HCT116 (cell line): ENCODE measurements at regions not wholly inside any gene's neighbourhood (a gene's known extent, or its start where the extent isn't known, plus 50 kb on each side); places are given as distances from the start of the nearest gene placed in this dataset.
"Not testable (repeated sequence)": the region's sequence is repeated elsewhere in the genome, so short reads cannot be mapped to it uniquely, and the experiment has no call there.

ENCODE experiments used
- ATAC-seq: fragments of 200-7000 bp; cut with Tn5 transposase; 2 replicates; pipeline ENCODE4 v1.9.1; 2020; ENCODE audit warnings: mild to moderate bottlenecking, moderate library complexity
- BruUV-seq: library from RNA; stranded (reverse); fragments of 400-500 nt; replicated peaks from 2 replicates; lab custom pipeline; 2021; lab: Mats Ljungman, UMichigan
- CTCF ChIA-PET: fragments of 300-600 bp; sonication (Branson Sonifier 250); formaldehyde crosslinking; loops from one replicate; lab custom pipeline; 2021; ENCODE audit warnings: antibody characterized with exemption; lab: Charles Lee
- POLR2A ChIA-PET: fragments of 300-600, 350-600 bp; sonication (Branson Sonifier 250); formaldehyde crosslinking; loops from one replicate; lab custom pipeline; 2021; ENCODE audit warnings: antibody characterized with exemption; lab: Charles Lee
- RAD21 ChIA-PET, 2 experiments: fragments of 300-600 bp; sonication (Branson Sonifier 250); formaldehyde crosslinking; loops; one replicate each; lab custom pipeline; 2023; ENCODE audit warnings: low total read pairs in 2 of 2; ENCODE audit not compliant: uncharacterized antibody in 2 of 2, unreplicated experiment in 2 of 2, low non-redundant PET in 1 of 2; lab: Charles Lee
- DNase-seq: peaks from one replicate; pipeline ENCODE4 v3.0.0-alpha.2; 2010; ENCODE audit warnings: low read depth, low spot score
- H2AFZ ChIP-seq: fragments of 200-600 bp; shearing (Covaris generic), sonication (generic); 2 replicates; pipeline ENCODE4 v1.6.1; 2017; ENCODE audit warnings: low read depth, mixed run types, mixed read lengths, antibody characterized with exemption, low read length; ENCODE audit not compliant: poor library complexity, severe bottlenecking
- H3K27ac ChIP-seq: 2 replicates; pipeline ENCODE4 v1.5.1; 2012; ENCODE audit warnings: low read depth, low read length
- H3K27me3 ChIP-seq: fragments of 200-600 bp; sonication (generic); 2 replicates; pipeline ENCODE4 v1.6.1; 2016; ENCODE audit warnings: mixed run types, low read length, mixed read lengths; ENCODE audit not compliant: insufficient read depth
- H3K36me3 ChIP-seq, 2 experiments: fragments of 200-500 bp in 1 of 2; fragments of 200-600 bp in 1 of 2; sonication (Bioruptor generic) in 1 of 2; sonication (generic) in 1 of 2; 2 replicates each; pipeline versions ENCODE4 v1.5.1 to v1.6.1; 2014 to 2016; ENCODE audit warnings: low read length in 2 of 2, inconsistent platforms in 1 of 2, mixed read lengths in 1 of 2, mixed run types in 1 of 2; ENCODE audit not compliant: insufficient read depth in 2 of 2, control insufficient read depth in 1 of 2
- H3K4me1 ChIP-seq, 2 experiments: fragments of 200-600 bp in 1 of 2; sonication (generic) in 1 of 2; 2 replicates each; pipeline versions ENCODE4 v1.5.1 to v1.6.1; 2012 to 2017; ENCODE audit warnings: low read length in 2 of 2, inconsistent platforms in 1 of 2, mild to moderate bottlenecking in 1 of 2, mixed read lengths in 1 of 2, mixed run types in 1 of 2, moderate library complexity in 1 of 2; ENCODE audit not compliant: insufficient read depth in 2 of 2, control insufficient read depth in 1 of 2
- H3K4me2 ChIP-seq: fragments of 200-600 bp; sonication (generic); 2 replicates; pipeline ENCODE4 v1.6.1; 2017; ENCODE audit warnings: mixed run types, low read length, mixed read lengths
- H3K4me3 ChIP-seq, 2 experiments: fragments of 200-600 bp in 1 of 2; sonication (generic) in 1 of 2; replicated peaks in 1 of 2; 2 replicates each; pipeline ENCODE4 v1.5.1; 2011 to 2016; ENCODE audit warnings: low read length in 2 of 2, control low read depth in 1 of 2, low read depth in 1 of 2, mild to moderate bottlenecking in 1 of 2, mixed read lengths in 1 of 2, mixed run types in 1 of 2
- H3K79me2 ChIP-seq: fragments of 200-600 bp; sonication (generic); 2 replicates; pipeline ENCODE4 v1.6.1; 2017; ENCODE audit warnings: mild to moderate bottlenecking, mixed run types, low read length, moderate library complexity, mixed read lengths; ENCODE audit not compliant: insufficient read depth
- H3K9ac ChIP-seq: fragments of 200-600 bp; sonication (generic); 2 replicates; pipeline ENCODE4 v1.6.1; 2016; ENCODE audit warnings: low read length, mixed read lengths
- H3K9me2 ChIP-seq: fragments of 200-600 bp; sonication (generic), shearing (Covaris generic); 2 replicates; pipeline ENCODE4 v1.6.1; 2017; ENCODE audit warnings: mixed run types, mild to moderate bottlenecking, moderate library complexity; ENCODE audit not compliant: insufficient read depth
- H3K9me3 ChIP-seq, 2 experiments: fragments of 200-500 bp in 1 of 2; fragments of 200-600 bp in 1 of 2; sonication (Bioruptor generic) in 1 of 2; sonication (generic) in 1 of 2; 2 replicates each; pipeline ENCODE4 v1.6.1; 2014 to 2017; ENCODE audit warnings: low read length in 2 of 2, mixed read lengths in 2 of 2, inconsistent platforms in 1 of 2, low read depth in 1 of 2, mild to moderate bottlenecking in 1 of 2, mixed run types in 1 of 2, moderate library complexity in 1 of 2; ENCODE audit not compliant: control insufficient read depth in 1 of 2, insufficient read depth in 1 of 2
- H4K20me1 ChIP-seq: fragments of 200-600 bp; sonication (generic), shearing (Covaris generic); 2 replicates; pipeline ENCODE4 v1.6.1; 2017; ENCODE audit warnings: mixed run types, mild to moderate bottlenecking, moderate library complexity; ENCODE audit not compliant: insufficient read depth
- ATF3 ChIP-seq: IDR thresholded peaks from 2 replicates; pipeline ENCODE4 v1.6.1; 2012
- CBX3 ChIP-seq: IDR thresholded peaks from 2 replicates; pipeline ENCODE4 v1.6.1; 2012; ENCODE audit warnings: low read depth
- CEBPB ChIP-seq: IDR thresholded peaks from 2 replicates; pipeline ENCODE4 v1.6.1; 2012; ENCODE audit warnings: low read depth
- CTCF ChIP-seq, 3 experiments: fragments of 200-600 bp in 1 of 3; sonication (generic) in 1 of 3; IDR thresholded peaks in 2 of 3; conservative IDR thresholded peaks in 1 of 3; 2 replicates each; pipeline ENCODE4 v1.5.1; 2012 to 2017; ENCODE audit warnings: low read depth in 2 of 3, low read length in 2 of 3, antibody characterized with exemption in 1 of 3, borderline replicate concordance in 1 of 3, control low read depth in 1 of 3, mild to moderate bottlenecking in 1 of 3, mixed read lengths in 1 of 3, mixed run types in 1 of 3, moderate library complexity in 1 of 3; ENCODE audit not compliant: insufficient read depth in 1 of 3
- EGR1 ChIP-seq: IDR thresholded peaks from 2 replicates; pipeline ENCODE4 v1.6.1; 2012; ENCODE audit warnings: low read depth
- EZH2 ChIP-seq: fragments of 200-600 bp; sonication (generic); IDR thresholded peaks from 2 replicates; pipeline ENCODE4 v1.6.1; 2017; ENCODE audit warnings: antibody characterized with exemption, mixed run types
- EZH2phosphoT487 ChIP-seq: fragments of 200-600 bp; IDR thresholded peaks from 2 replicates; pipeline ENCODE4 v1.6.1; 2018; ENCODE audit warnings: antibody characterized with exemption, borderline replicate concordance
- JUND ChIP-seq: IDR thresholded peaks from 2 replicates; pipeline ENCODE4 v1.6.1; 2012
- POLR2AphosphoS5 ChIP-seq: IDR thresholded peaks from 2 replicates; pipeline ENCODE4 v1.6.1; 2011; ENCODE audit warnings: mild to moderate bottlenecking, low read depth, low read length, moderate library complexity
- RAD21 ChIP-seq: IDR thresholded peaks from 2 replicates; pipeline ENCODE4 v1.6.1; 2012; ENCODE audit warnings: low read depth, mild to moderate bottlenecking
- SIN3A ChIP-seq: IDR thresholded peaks from 2 replicates; pipeline ENCODE4 v1.6.1; 2012; ENCODE audit warnings: low read depth
- SP1 ChIP-seq: IDR thresholded peaks from 2 replicates; pipeline ENCODE4 v1.6.1; 2012; ENCODE audit warnings: low read depth
- SRF ChIP-seq: IDR thresholded peaks from 2 replicates; pipeline ENCODE4 v1.6.1; 2012; ENCODE audit warnings: low read depth
- TCF7L2 ChIP-seq: IDR thresholded peaks from 2 replicates; pipeline ENCODE4 v1.7.0; 2011; ENCODE audit warnings: borderline replicate concordance, inconsistent platforms; ENCODE audit not compliant: insufficient read depth, insufficient read length; ENCODE audit errors: extremely low read depth
- YY1 ChIP-seq: IDR thresholded peaks from 2 replicates; pipeline ENCODE4 v1.6.1; 2011; ENCODE audit warnings: low read length, low read depth, moderate library complexity, mild to moderate bottlenecking; ENCODE audit not compliant: insufficient replicate concordance; ENCODE audit errors: extremely low read depth
- ZBTB33 ChIP-seq: IDR thresholded peaks from 2 replicates; pipeline ENCODE4 v1.6.1; 2011; ENCODE audit warnings: mild to moderate bottlenecking, low read length, moderate library complexity; ENCODE audit not compliant: insufficient replicate concordance; ENCODE audit errors: extremely low read depth
- ZFX ChIP-seq: fragments of 450-650 bp; IDR thresholded peaks from 2 replicates; pipeline ENCODE4 v1.6.1; 2017
- intact Hi-C: fragments of 100-400 bp; cut with micrococcal nuclease; formaldehyde crosslinking; loops from 2 replicates; pipeline ENCODE4 v1.10.0; 2022

- RAD21 ChIA-PET, H3K4me1 ChIP-seq, H3K4me3 ChIP-seq, H3K36me3 ChIP-seq, intact Hi-C loops, BruUV-seq, H3K9me2 ChIP-seq, H3K79me2 ChIP-seq, H3K27me3 ChIP-seq, H2AFZ ChIP-seq, POLR2A ChIA-PET, DNase-seq, H3K4me2 ChIP-seq, H4K20me1 ChIP-seq, CTCF ChIA-PET, H3K9ac ChIP-seq, ATAC-seq, H3K9me3 ChIP-seq, H3K27ac ChIP-seq: not testable (repeated sequence)
Observed at GRCh38 chr4:115975421-115976001, 862.1 kb upstream of the NDST4 start.

GRCh38 chr4:115973768-115974167 is 860.3 kb upstream of the NDST4 start:
- no peak for ATAC-seq
- no peak overlapping the region for H3K9ac ChIP-seq

More at GRCh38 chr4:115973768-115974167, 860.3 kb upstream of the NDST4 start:
- no peak overlapping the region for H3K4me3 ChIP-seq
- H2AFZ ChIP-seq, result no peak overlapping the region
- H3K36me3 ChIP-seq, result no peaks in the 10 kb centered on the region
- H3K79me2 ChIP-seq, result no peaks in the 10 kb centered on the region
- no peaks in the 10 kb centered on the region for H3K27me3 ChIP-seq
- intact Hi-C loops, result no loop called here
- H3K4me2 ChIP-seq, result no peak overlapping the region
- ChIA-PET RAD21 (no interaction called here), CTCF (no interaction called here)
- no TSS peak for BruUV-seq
- no peak for DNase-seq
- no peaks in the 10 kb centered on the region for H4K20me1 ChIP-seq
- no peaks in the 10 kb centered on the region for H3K4me1 ChIP-seq
- H3K27ac ChIP-seq, result no peak overlapping the region
- H3K9me2 ChIP-seq, result no peaks in the 10 kb centered on the region
- no peaks in the 10 kb centered on the region for H3K9me3 ChIP-seq
- no peak for TF ChIP-seq ZBTB33
- TF ChIP-seq SP1, result no peak
- TF ChIP-seq ATF3, result no peak
- no peak for TF ChIP-seq EZH2phosphoT487
- no peak for TF ChIP-seq TCF7L2
- no peak for TF ChIP-seq EGR1
- TF ChIP-seq CBX3, result no peak
- TF ChIP-seq RAD21, result no peak
- no peak for TF ChIP-seq POLR2AphosphoS5
- no peak for TF ChIP-seq YY1
- TF ChIP-seq SIN3A, result no peak
- no peak for TF ChIP-seq CTCF (IDR thresholded peaks at IDR 0.05 in 2 of 3, conservative IDR thresholded peaks at IDR 0.05 in 1 of 3; ENCODE audit: borderline replicate concordance in 1 of 3, insufficient read depth in 1 of 3, low read depth in 2 of 3, low read length in 2 of 3)
- no peak for TF ChIP-seq EZH2
- TF ChIP-seq SRF, result no peak
- TF ChIP-seq ZFX, result no peak
- no peak for TF ChIP-seq JUND
- no peak for TF ChIP-seq CEBPB
- TF ChIP-seq, all 23 proteins: peak for 0
- POLR2A ChIA-PET, result no interaction called here
